OCI-LY7 (cell line): ENCODE measurements at regions not wholly inside any gene's neighbourhood (a gene's known extent, or its start where the extent isn't known, plus 50 kb on each side); places are given as distances from the start of the nearest gene placed in this dataset.

Experiments used
- BruUV-seq: library from RNA; stranded (reverse); fragments of 400-500 nt; replicated peaks from 2 replicates; lab custom pipeline; 2021; lab: Mats Ljungman, UMichigan
- CTCF ChIA-PET: fragments of 300-600 bp; sonication (Branson Sonifier 250); formaldehyde crosslinking; loops from one replicate; lab custom pipeline; 2022; ENCODE audit warnings: antibody characterized with exemption; ENCODE audit not compliant: unreplicated experiment; lab: Charles Lee
- POLR2A ChIA-PET: fragments of 300-600 bp; sonication (Branson Sonifier 250); formaldehyde crosslinking; loops from one replicate; lab custom pipeline; 2022; ENCODE audit warnings: antibody characterized with exemption; lab: Charles Lee
- DNase-seq: peaks from one replicate; pipeline ENCODE4 v3.0.0-alpha.2; 2015; ENCODE audit warnings: low spot score
- H2AFZ ChIP-seq: fragments of 200-600 bp; sonication (generic), shearing (Covaris generic); 2 replicates; pipeline ENCODE4 v1.6.1; 2014; ENCODE audit warnings: mild to moderate bottlenecking, antibody characterized with exemption, low read length, moderate library complexity
- H3K27ac ChIP-seq: fragments of 200-600 bp; sonication (generic); 2 replicates; pipeline ENCODE4 v1.5.1; 2014; ENCODE audit warnings: mixed run types, low read depth, mild to moderate bottlenecking, moderate library complexity, low read length, inconsistent platforms; ENCODE audit not compliant: poor library complexity, severe bottlenecking
- H3K36me3 ChIP-seq: fragments of 200-600 bp; sonication (generic); 2 replicates; pipeline ENCODE4 v1.6.1; 2014; ENCODE audit warnings: mild to moderate bottlenecking, antibody characterized with exemption, low read length, moderate library complexity, mixed read lengths; ENCODE audit not compliant: insufficient read depth
- H3K4me1 ChIP-seq: fragments of 200-600 bp; sonication (generic); 2 replicates; pipeline ENCODE4 v1.5.1; 2014; ENCODE audit warnings: mild to moderate bottlenecking, low read length; ENCODE audit not compliant: insufficient read depth, poor library complexity, severe bottlenecking
- H3K4me2 ChIP-seq: fragments of 200-600 bp; sonication (generic); 2 replicates; pipeline ENCODE4 v1.6.1; 2014; ENCODE audit warnings: mild to moderate bottlenecking, low read length
- H3K4me3 ChIP-seq: fragments of 200-600 bp; sonication (generic); 2 replicates; pipeline ENCODE4 v1.5.1; 2014; ENCODE audit warnings: mild to moderate bottlenecking, low read depth, low read length; ENCODE audit not compliant: poor library complexity, severe bottlenecking
- H3K79me2 ChIP-seq: fragments of 200-600 bp; sonication (generic); 2 replicates; pipeline ENCODE4 v1.6.1; 2016; ENCODE audit warnings: low read depth, mild to moderate bottlenecking, low read length, moderate library complexity, mixed read lengths; ENCODE audit not compliant: insufficient read depth
- H3K9me2 ChIP-seq: fragments of 200-600 bp; sonication (generic); 2 replicates; pipeline ENCODE4 v1.6.1; 2016; ENCODE audit warnings: mild to moderate bottlenecking, low read length, mixed read lengths; ENCODE audit not compliant: insufficient read depth
- H3K9me3 ChIP-seq: fragments of 200-600 bp; sonication (generic); 2 replicates; pipeline ENCODE4 v1.6.1; 2014; ENCODE audit warnings: mild to moderate bottlenecking, mixed run types, low read length, mixed read lengths
- H4K20me1 ChIP-seq: fragments of 200-600 bp; sonication (generic); 2 replicates; pipeline ENCODE4 v1.6.1; 2014; ENCODE audit warnings: mild to moderate bottlenecking, antibody characterized with exemption, low read length, moderate library complexity, mixed read lengths; ENCODE audit not compliant: insufficient read depth
- EZH2phosphoT487 ChIP-seq: fragments of 200-600 bp; sonication (generic); IDR thresholded peaks from 2 replicates; pipeline ENCODE4 v1.6.1; 2018; ENCODE audit warnings: low read depth, borderline replicate concordance, mild to moderate bottlenecking, mixed run types, antibody characterized with exemption, low read length, moderate library complexity, mixed read lengths
- intact Hi-C: fragments of 100-400 bp; cut with micrococcal nuclease; formaldehyde crosslinking; loops from one replicate; pipeline ENCODE4 v1.10.0; 2022; ENCODE audit not compliant: unreplicated experiment
- TF ChIP-seq, protein P1 (sequence below): fragments of 200-600 bp; sonication (generic); conservative IDR thresholded peaks from 2 replicates; pipeline ENCODE4 v1.5.1; 2014; ENCODE audit warnings: mild to moderate bottlenecking, antibody characterized with exemption, low read length, moderate library complexity, mixed read lengths

DNA sequence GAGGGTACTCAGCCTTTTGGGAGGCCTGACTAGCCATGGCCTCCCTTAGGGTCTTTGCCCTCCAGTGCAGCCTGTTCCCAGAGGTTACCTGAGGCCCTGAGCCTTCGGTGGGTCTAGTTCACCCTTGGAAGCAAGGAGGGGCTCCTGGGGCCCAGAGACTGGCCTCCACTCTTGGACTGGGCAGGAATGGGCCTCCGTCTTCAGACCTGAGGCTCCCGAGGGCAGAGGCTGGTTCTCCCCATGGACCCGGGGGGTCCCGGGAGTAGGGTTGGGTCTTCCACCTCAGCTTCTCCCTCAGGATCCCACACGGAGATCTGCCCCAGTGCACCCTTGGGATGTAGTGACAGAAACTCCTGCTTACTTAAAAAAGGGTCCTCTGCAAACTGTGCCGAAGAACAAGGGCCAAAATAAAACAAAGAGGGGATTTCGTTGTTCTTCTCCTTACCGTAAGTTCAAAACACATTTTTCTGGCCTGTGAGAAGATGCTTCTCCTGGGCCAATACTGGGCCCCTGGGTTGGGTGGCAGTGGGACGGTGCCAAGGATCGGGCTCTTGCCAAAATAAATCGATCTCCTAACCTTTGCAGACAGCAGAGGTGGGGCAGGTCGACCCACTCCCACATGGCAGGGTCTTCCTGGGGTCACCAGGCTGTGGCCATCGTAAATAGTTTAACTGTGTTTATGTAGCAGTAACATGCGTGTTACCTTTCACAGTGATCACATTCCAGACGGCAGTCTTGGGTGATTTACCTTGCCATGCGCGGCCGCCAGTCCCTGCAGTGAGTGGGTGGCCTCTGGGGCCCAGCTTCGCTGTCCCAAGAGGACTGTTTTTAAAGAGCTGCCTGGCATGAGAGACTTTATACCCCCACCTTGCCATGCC is 151.8 kb downstream of the VEGFA start:
- Histone ChIP-seq H4K20me1 (no peaks in the 10 kb centered on the region), H2AFZ (no peak overlapping the region), H3K9me3 (no peaks in the 10 kb centered on the region), H3K4me1 (no peaks in the 10 kb centered on the region), H3K27ac (no peak overlapping the region), H3K79me2 (no peaks in the 10 kb centered on the region), H3K9me2 (no peaks in the 10 kb centered on the region), H3K4me2 (no peak overlapping the region), H3K36me3 (no peaks in the 10 kb centered on the region), H3K4me3 (no peak overlapping the region)
- DNase-seq = no peak
- ChIA-PET POLR2A (no interaction called here), CTCF (no interaction called here)
- intact Hi-C loops = no loop called here
- no TSS peak for BruUV-seq
- no peak for TF ChIP-seq EZH2phosphoT487
- TF ChIP-seq, protein P1, sequence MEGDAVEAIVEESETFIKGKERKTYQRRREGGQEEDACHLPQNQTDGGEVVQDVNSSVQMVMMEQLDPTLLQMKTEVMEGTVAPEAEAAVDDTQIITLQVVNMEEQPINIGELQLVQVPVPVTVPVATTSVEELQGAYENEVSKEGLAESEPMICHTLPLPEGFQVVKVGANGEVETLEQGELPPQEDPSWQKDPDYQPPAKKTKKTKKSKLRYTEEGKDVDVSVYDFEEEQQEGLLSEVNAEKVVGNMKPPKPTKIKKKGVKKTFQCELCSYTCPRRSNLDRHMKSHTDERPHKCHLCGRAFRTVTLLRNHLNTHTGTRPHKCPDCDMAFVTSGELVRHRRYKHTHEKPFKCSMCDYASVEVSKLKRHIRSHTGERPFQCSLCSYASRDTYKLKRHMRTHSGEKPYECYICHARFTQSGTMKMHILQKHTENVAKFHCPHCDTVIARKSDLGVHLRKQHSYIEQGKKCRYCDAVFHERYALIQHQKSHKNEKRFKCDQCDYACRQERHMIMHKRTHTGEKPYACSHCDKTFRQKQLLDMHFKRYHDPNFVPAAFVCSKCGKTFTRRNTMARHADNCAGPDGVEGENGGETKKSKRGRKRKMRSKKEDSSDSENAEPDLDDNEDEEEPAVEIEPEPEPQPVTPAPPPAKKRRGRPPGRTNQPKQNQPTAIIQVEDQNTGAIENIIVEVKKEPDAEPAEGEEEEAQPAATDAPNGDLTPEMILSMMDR = no peak

DNA sequence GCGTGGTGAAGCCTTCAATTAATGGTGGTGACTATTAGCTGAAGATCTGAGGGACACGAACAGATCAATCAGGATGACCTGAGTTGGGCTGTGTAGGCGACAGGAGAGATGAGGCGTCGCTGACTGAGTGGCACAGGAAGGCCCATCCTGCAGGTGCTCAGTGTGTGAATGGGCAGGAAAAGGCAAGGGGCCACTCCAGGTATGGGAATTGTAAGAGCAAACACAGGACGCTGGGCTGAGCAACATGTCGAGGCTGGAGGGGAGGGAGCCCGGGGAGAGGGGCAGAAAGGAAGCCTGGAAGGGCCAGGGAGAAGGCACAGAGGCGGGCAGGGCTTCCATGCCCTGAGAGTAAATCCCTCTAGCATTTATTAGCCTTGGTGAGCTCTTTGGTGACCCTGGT is 151.0 kb downstream of the VEGFA start:
- CTCF ChIA-PET = no interaction called here
- no TSS peak for BruUV-seq
- Histone ChIP-seq H3K4me3 (no peak overlapping the region), H3K4me1 (no peaks in the 10 kb centered on the region), H3K4me2 (no peak overlapping the region), H3K36me3 (no peaks in the 10 kb centered on the region), H3K79me2 (no peaks in the 10 kb centered on the region), H3K27ac (no peak overlapping the region), H2AFZ (no peak overlapping the region), H4K20me1 (no peaks in the 10 kb centered on the region), H3K9me2 (no peaks in the 10 kb centered on the region), H3K9me3 (no peaks in the 10 kb centered on the region)
- TF ChIP-seq, protein P1 = no peak
- no peak for TF ChIP-seq EZH2phosphoT487
- intact Hi-C loops = no loop called here
- POLR2A ChIA-PET = no interaction called here
- DNase-seq = no peak

DNA sequence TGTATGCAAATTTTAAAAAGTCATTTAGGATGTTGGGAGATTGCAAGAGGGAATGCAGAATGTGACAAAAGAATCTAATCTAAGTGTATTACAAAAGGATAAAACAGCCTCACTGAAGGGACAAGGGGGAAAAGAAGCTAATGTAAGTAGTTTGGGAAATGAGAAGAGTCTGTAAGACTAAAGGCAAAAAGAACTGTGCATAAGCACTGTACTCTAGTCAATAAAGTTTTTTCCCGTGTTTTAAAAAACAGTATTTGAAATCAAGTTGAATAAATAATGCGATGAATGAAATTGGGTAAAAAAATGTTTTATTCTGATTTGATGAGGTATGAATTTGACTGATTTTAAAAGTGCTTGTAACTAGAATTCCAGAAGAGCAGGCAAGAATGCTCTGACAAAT is 149.8 kb downstream of the VEGFA start:
- Histone ChIP-seq H2AFZ (no peak overlapping the region), H3K9me3 (no peaks in the 10 kb centered on the region), H3K4me2 (no peak overlapping the region), H3K4me3 (no peak overlapping the region), H3K36me3 (no peaks in the 10 kb centered on the region), H3K4me1 (no peaks in the 10 kb centered on the region), H4K20me1 (no peaks in the 10 kb centered on the region), H3K9me2 (no peaks in the 10 kb centered on the region), H3K79me2 (no peaks in the 10 kb centered on the region), H3K27ac (no peak overlapping the region)
- intact Hi-C loops = no loop called here
- no TSS peak for BruUV-seq
- ChIA-PET CTCF (no interaction called here), POLR2A (no interaction called here)
- DNase-seq = no peak
- TF ChIP-seq EZH2phosphoT487 = no peak
- TF ChIP-seq, protein P1 = no peak
